GM23338 (cell line): ENCODE measurements at regions not wholly inside any gene's neighbourhood (a gene's known extent, or its start where the extent isn't known, plus 50 kb on each side); places are given as distances from the start of the nearest gene placed in this dataset.

Experiments used
- EZH2 ChIP-seq: fragments of 200-600 bp; sonication (generic); IDR thresholded peaks from one replicate; pipeline ENCODE4 v1.8.0; 2017; ENCODE audit warnings: antibody characterized with exemption, mild to moderate bottlenecking, low read depth; ENCODE audit not compliant: unreplicated experiment
- POLR2AphosphoS5 ChIP-seq: IDR thresholded peaks from 2 replicates; pipeline ENCODE4 v1.6.1; 2016; ENCODE audit warnings: antibody characterized with exemption, low read depth
- ZNF331 ChIP-seq: fragments of 250-450 bp; sonication (Bioruptor Pico); IDR thresholded peaks from 2 replicates; pipeline ENCODE4 v1.5.0; 2020; ENCODE audit warnings: low read depth, mild to moderate bottlenecking, moderate library complexity
- TF ChIP-seq, protein P1 (sequence below), 2 experiments: fragments of 200-600 bp in 1 of 2; sonication (generic) in 1 of 2; conservative IDR thresholded peaks; 2 replicates each; pipeline versions ENCODE4 v1.5.1 to v1.6.1; 2016 to 2017; ENCODE audit warnings: antibody characterized with exemption in 2 of 2, low read depth in 2 of 2, mild to moderate bottlenecking in 2 of 2, moderate library complexity in 1 of 2
- TF ChIP-seq, protein P2 (sequence below): IDR thresholded peaks from one replicate; pipeline ENCODE4 v1.6.1; 2018; ENCODE audit warnings: antibody characterized with exemption; ENCODE audit not compliant: unreplicated experiment

DNA sequence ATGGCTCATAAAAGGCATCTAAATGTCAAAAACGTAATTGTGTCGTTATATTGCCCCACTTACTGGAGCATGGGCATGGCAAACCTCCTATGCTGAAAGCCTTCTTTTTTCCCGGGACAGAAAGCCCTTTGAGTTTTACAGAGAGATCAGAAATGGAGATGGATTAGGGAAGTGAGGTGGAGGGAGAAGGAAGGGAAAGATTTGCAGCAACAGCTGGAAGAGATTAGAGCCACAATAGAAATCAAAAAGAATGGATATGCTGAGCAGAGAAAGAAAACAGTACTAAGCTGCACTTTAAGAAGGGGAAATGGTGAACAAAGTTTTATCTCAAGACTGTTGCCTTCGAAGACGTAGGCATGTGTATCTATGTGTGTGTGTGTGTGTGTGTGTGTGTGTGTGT lies 97.2 kb upstream of the PCGF5 start:
- TF ChIP-seq, protein P1, sequence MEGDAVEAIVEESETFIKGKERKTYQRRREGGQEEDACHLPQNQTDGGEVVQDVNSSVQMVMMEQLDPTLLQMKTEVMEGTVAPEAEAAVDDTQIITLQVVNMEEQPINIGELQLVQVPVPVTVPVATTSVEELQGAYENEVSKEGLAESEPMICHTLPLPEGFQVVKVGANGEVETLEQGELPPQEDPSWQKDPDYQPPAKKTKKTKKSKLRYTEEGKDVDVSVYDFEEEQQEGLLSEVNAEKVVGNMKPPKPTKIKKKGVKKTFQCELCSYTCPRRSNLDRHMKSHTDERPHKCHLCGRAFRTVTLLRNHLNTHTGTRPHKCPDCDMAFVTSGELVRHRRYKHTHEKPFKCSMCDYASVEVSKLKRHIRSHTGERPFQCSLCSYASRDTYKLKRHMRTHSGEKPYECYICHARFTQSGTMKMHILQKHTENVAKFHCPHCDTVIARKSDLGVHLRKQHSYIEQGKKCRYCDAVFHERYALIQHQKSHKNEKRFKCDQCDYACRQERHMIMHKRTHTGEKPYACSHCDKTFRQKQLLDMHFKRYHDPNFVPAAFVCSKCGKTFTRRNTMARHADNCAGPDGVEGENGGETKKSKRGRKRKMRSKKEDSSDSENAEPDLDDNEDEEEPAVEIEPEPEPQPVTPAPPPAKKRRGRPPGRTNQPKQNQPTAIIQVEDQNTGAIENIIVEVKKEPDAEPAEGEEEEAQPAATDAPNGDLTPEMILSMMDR (conservative IDR thresholded peaks at IDR 0.05; ENCODE audit: low read depth in 2 of 2) = no peak
- TF ChIP-seq EZH2 = no peak
- no peak for TF ChIP-seq POLR2AphosphoS5
- TF ChIP-seq ZNF331 = no peak
- TF ChIP-seq, protein P2, sequence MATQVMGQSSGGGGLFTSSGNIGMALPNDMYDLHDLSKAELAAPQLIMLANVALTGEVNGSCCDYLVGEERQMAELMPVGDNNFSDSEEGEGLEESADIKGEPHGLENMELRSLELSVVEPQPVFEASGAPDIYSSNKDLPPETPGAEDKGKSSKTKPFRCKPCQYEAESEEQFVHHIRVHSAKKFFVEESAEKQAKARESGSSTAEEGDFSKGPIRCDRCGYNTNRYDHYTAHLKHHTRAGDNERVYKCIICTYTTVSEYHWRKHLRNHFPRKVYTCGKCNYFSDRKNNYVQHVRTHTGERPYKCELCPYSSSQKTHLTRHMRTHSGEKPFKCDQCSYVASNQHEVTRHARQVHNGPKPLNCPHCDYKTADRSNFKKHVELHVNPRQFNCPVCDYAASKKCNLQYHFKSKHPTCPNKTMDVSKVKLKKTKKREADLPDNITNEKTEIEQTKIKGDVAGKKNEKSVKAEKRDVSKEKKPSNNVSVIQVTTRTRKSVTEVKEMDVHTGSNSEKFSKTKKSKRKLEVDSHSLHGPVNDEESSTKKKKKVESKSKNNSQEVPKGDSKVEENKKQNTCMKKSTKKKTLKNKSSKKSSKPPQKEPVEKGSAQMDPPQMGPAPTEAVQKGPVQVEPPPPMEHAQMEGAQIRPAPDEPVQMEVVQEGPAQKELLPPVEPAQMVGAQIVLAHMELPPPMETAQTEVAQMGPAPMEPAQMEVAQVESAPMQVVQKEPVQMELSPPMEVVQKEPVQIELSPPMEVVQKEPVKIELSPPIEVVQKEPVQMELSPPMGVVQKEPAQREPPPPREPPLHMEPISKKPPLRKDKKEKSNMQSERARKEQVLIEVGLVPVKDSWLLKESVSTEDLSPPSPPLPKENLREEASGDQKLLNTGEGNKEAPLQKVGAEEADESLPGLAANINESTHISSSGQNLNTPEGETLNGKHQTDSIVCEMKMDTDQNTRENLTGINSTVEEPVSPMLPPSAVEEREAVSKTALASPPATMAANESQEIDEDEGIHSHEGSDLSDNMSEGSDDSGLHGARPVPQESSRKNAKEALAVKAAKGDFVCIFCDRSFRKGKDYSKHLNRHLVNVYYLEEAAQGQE = no peak
